Coronary artery (tissue), 2 donors: ENCODE measurements at regions not wholly inside any gene's neighbourhood (a gene's known extent, or its start where the extent isn't known, plus 50 kb on each side); places are given as distances from the start of the nearest gene placed in this dataset.

Experiments used
- DNase-seq: peaks from one replicate; pipeline ENCODE4 v3.0.0-alpha.2; 2017; ENCODE audit warnings: low spot score
- H3K27ac ChIP-seq, 2 donors: fragments of 200-600 bp; sonication (generic); one replicate each; pipeline ENCODE4 v1.5.1; 2016 to 2019
- H3K4me3 ChIP-seq: fragments of 200-600 bp; sonication (generic); 2 replicates; pipeline ENCODE4 v1.5.1; 2016; ENCODE audit warnings: mild to moderate bottlenecking, moderate library complexity
- TF ChIP-seq, protein P1 (sequence below): fragments of 200-600 bp; sonication (generic); IDR thresholded peaks from one replicate; pipeline ENCODE4 v1.5.1; 2019; ENCODE audit warnings: antibody characterized with exemption

DNA sequence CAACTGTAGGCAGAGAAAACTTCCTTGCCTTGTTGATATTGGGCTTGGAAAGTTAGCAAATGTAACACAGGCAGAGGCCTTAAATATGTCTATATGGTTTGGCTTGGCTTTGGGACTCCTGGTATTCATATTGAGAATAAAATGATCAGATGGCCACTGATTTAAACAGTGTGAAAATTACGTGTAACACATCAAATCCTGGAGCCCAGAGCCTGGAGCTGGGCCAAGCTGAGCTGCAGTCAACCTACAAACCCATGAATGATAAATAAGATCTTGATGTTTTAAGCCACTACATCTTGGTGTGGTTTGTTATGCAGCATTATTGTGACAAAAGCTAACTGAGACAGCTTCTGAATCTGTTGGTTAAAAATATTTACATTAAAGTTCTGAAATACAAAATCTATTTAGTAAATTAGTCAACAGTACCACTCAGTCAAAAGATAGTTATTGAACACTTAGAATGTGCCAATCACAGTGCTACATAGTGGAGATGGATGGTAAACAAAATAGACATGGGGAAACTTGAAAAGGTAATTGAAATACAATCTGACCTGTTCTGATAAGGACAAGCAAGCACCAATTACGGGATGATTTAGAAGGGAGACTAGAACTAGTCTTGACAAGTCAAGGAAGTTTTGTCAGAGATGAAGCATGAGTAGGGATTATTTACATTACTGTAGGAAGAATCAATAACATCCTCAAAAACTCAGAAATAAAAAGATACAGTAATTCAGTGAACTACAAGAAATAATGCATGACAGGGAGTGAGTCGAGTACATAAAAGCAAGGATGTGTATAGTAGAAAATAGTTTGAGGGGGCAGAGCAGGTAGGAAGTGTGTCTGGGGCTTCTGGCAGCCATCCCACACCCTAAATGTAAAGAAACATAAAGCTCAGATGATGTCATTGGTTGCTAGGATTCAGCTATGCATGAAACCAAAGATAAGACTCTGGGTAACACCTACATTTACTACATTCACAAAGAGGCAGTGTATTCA, 157.7 kb downstream of the HNMT start:
- DNase-seq: no peak
- TF ChIP-seq, protein P1, sequence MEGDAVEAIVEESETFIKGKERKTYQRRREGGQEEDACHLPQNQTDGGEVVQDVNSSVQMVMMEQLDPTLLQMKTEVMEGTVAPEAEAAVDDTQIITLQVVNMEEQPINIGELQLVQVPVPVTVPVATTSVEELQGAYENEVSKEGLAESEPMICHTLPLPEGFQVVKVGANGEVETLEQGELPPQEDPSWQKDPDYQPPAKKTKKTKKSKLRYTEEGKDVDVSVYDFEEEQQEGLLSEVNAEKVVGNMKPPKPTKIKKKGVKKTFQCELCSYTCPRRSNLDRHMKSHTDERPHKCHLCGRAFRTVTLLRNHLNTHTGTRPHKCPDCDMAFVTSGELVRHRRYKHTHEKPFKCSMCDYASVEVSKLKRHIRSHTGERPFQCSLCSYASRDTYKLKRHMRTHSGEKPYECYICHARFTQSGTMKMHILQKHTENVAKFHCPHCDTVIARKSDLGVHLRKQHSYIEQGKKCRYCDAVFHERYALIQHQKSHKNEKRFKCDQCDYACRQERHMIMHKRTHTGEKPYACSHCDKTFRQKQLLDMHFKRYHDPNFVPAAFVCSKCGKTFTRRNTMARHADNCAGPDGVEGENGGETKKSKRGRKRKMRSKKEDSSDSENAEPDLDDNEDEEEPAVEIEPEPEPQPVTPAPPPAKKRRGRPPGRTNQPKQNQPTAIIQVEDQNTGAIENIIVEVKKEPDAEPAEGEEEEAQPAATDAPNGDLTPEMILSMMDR: no peak
- H3K27ac ChIP-seq: no peak overlapping the region

DNA sequence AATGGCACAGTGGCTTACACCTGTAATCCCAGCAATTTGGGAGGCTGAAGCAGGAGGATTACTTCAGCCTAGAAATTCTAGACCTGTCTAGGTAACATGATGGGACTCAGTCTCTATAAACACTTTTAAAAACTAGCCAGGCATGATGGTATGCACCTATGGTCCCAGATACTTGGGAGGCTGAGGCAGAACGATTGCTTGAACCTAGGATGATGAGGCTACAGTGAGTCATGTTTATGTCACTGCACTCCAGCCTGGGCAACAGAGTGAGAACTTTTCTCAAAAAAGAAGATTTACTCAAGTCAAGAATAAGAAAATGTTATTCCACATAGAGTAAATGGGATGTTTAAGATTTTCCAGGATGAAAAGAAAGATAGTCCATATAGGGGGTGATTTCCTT, 158.6 kb downstream of the HNMT start:
- no peak overlapping the region for H3K4me3 ChIP-seq
- DNase-seq: no peak
- TF ChIP-seq, protein P1: no peak
- no peak overlapping the region for H3K27ac ChIP-seq

More for the DNA sequence above, 157.7 kb downstream of the HNMT start:
- H3K4me3 ChIP-seq: no peak overlapping the region

DNA sequence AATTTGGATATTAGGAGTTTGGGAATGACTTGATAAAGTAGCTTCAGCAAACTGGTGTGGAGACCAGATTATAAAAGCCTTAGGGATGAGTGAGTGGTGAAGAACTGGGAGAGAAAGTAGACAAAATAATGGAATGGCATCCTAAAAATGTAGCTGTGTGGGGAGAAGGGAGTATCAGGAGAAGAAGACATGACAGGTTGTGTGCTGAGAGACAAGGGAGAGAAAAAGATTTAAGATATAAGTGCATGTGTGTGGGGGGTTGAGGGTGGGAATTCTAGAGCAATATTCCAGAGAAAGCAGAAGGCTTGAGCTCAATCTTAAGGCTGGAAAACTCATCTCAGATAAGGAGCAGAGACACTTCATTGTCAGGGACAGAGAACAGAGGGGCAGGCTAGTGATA, 159.5 kb downstream of the HNMT start:
- Histone ChIP-seq H3K4me3 (no peak overlapping the region), H3K27ac (no peak overlapping the region)
- no peak for DNase-seq
- TF ChIP-seq, protein P1: no peak

DNA sequence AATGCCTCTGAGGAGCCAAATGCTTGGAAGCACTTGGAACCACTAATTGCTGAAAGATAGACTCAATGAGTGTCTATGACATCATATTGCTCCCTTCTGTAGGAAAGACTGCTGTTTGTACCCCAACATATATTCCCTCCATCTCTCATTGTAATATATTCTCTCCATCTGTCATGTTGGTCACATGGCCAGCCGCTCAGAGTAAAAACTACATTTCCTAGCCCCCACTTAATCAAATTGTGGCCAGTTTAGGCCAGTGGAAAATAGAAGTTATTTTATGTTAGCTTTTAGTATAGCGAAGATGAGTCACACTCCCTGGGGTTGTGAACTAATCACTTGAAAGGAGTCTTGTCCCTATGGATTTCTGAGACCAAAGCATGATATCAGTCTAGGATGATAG, 160.2 kb downstream of the HNMT start:
- TF ChIP-seq, protein P1: no peak
- Histone ChIP-seq H3K27ac (no peak overlapping the region), H3K4me3 (no peak overlapping the region)
- no peak for DNase-seq

DNA sequence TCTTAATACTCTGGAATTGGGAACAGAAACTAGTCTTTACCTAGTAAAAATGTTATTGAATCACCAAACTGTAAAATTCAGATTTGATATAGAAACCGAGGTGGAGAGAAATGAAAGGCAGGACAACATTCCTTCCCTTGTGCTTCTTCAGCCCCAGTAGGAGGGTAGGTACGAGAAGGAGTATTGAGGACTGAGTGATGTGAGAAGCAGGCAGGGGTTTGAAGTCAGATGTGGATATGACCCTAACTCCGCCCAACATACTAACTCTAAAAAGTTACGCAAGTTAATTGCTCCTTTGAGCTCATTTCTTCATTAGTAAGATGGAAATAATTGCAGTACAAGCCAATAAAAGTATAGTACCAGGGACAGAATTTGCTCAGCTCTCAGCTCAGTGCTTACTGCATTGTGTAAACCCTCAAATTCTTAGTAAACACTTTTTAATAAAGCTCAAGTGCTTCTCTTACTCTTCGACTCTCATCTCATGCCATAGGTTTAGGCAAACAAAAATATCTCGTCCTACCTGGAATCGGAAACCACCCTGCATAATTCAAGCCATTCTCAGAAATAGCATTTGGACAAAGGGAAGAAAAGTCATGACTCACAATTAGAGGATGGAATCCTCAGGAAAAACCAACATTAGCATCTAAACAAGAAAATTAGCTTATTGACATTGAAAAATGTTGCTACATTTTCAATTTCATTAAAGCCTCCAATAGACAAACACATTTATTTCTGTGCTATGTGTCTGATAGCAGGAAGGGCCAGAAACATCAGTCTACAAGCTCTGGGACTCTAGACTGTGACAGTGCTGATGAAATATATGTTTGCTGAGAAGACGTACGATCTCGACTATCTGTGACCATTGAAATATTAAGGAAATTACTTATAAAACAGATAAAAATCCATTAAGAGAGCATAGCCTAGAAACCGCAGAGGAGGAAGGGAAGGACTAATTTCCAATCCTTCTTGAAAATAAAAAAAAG, 161.3 kb downstream of the HNMT start:
- no peak for DNase-seq
- TF ChIP-seq, protein P1: no peak
- Histone ChIP-seq H3K4me3 (no peak overlapping the region), H3K27ac (no peak overlapping the region)

DNA sequence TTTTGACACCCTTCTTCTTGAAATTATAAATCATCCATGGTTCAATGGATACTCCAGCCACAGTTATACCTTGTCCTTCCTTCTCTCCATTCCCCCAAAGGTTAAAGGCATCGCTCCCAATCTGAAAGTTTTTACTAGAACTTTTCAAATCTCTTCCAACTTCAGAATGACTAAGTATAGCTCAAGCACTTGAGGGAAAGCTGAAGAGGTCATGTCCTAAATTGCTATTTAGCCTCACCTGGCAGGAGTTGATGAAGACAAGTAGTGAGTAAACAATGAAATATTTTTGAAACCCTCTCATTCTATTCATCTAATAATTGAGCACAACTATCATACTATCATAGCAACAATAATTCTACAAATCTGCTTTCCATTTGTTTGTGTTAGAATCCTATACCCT, 167.8 kb downstream of the HNMT start:
- H3K27ac ChIP-seq: no peak overlapping the region
- TF ChIP-seq, protein P1: no peak
- no peak overlapping the region for H3K4me3 ChIP-seq
- no peak for DNase-seq
